ENCODE measurements at regions not wholly inside any gene's neighbourhood (a gene's known extent, or its start where the extent isn't known, plus 50 kb on each side); places are given as distances from the start of the nearest gene placed in this dataset.

DNA sequence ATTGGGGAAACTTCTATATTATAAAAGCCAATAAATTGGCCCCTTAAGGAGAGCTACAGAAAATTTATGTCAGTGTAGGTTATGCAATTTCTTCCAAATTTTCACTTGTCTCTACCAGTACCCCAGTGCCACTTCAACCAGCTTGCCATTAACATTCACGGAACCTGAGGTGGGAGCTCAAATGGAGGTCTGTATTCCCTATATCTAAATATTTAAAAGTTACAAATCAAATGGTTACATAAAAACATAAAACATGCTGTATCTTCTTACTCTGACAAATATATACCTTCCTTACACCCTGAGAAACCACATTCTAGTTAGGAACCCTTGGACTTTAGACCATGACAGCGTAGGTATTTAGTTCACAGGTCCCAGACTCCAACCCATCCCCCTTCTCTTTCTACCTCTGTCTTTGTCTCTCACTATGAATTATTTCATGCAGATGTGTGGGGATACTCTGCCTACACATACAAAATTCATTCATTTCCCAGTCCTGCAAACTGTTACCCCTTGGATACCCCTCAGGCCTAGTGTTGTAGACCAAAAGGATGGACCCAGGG is 127.8 kb upstream of the PMFBP1 start:
- Histone ChIP-seq H3K4me3 (no peak overlapping the region), H3K36me3 (no peaks in the 10 kb centered on the region), H3K4me1 (no peaks in the 10 kb centered on the region), H3K9me3 (no peaks in the 10 kb centered on the region), H3K27me3 (no peaks in the 10 kb centered on the region), H3K27ac (no peak overlapping the region)
- ATAC-seq (no peak), DNase-seq (no peak)
- in situ Hi-C loops (cut with MboI; ENCODE audit: low sequenced_read_pairs in 4 of 4) (no loop called here), intact Hi-C loops (cut with DNase I; ENCODE audit: low total_unique reads) (no loop called here)
- TF ChIP-seq, protein P1, sequence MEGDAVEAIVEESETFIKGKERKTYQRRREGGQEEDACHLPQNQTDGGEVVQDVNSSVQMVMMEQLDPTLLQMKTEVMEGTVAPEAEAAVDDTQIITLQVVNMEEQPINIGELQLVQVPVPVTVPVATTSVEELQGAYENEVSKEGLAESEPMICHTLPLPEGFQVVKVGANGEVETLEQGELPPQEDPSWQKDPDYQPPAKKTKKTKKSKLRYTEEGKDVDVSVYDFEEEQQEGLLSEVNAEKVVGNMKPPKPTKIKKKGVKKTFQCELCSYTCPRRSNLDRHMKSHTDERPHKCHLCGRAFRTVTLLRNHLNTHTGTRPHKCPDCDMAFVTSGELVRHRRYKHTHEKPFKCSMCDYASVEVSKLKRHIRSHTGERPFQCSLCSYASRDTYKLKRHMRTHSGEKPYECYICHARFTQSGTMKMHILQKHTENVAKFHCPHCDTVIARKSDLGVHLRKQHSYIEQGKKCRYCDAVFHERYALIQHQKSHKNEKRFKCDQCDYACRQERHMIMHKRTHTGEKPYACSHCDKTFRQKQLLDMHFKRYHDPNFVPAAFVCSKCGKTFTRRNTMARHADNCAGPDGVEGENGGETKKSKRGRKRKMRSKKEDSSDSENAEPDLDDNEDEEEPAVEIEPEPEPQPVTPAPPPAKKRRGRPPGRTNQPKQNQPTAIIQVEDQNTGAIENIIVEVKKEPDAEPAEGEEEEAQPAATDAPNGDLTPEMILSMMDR (IDR thresholded peaks at IDR 0.05 in 4 of 5, conservative IDR thresholded peaks at IDR 0.05 in 1 of 5), result no peak
- no peak for TF ChIP-seq POLR2A (IDR thresholded peaks at IDR 0.05)

DNA sequence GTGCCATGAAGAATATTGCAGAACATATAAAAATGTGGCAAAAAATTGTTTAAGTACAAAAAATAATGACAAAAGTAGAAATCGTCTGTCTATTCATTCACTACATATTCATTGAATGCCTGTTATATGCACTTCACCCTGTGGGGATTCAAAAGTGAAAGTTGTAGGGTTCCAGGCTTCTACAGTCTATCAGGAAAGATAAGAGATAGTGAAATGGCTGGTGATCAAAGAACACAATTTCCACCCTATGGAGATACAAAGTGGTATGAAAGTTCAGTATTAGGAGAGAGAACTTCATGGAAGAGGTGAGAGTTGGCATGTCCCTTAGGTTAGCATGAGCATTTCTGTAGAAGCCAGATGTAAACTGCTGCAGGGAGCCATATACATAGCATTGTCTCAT is 127.0 kb upstream of the PMFBP1 start:
- Histone ChIP-seq H3K27me3 (no peaks in the 10 kb centered on the region), H3K36me3 (no peaks in the 10 kb centered on the region), H3K4me1 (no peaks in the 10 kb centered on the region), H3K27ac (no peak overlapping the region), H3K9me3 (no peaks in the 10 kb centered on the region), H3K4me3 (no peak overlapping the region)
- no peak for TF ChIP-seq POLR2A (IDR thresholded peaks at IDR 0.05)
- TF ChIP-seq, protein P1 (IDR thresholded peaks at IDR 0.05 in 4 of 5, conservative IDR thresholded peaks at IDR 0.05 in 1 of 5), result no peak
- intact Hi-C loops (cut with DNase I; ENCODE audit: low total_unique reads) (no loop called here), in situ Hi-C loops (cut with MboI; ENCODE audit: low sequenced_read_pairs in 4 of 4) (no loop called here)
- DNase-seq (no peak), ATAC-seq (no peak)

DNA sequence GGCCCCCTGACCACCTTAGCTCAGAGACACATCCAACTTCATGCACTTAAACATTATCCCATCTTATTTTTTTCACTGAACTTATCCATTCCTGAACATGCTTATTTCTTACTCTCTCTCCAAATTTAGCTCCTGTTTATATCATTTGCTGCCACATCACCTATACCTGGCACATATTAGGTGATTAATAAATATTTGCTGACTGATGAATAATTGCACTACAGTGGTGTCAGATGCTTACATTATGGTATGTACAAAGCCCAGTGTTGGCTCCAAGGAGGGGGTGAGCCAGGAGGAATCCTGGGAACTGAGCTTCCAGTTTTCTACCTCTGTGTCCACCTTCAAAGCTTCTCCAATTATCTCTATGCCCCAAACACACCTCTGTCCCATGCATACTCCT is 124.0 kb upstream of the PMFBP1 start:
- intact Hi-C loops (cut with DNase I; ENCODE audit: low total_unique reads), result no loop called here
- Histone ChIP-seq H3K27me3 (no peaks in the 10 kb centered on the region), H3K4me1 (no peaks in the 10 kb centered on the region), H3K36me3 (no peaks in the 10 kb centered on the region), H3K4me3 (no peak overlapping the region), H3K9me3 (no peaks in the 10 kb centered on the region), H3K27ac (no peak overlapping the region)
- ATAC-seq (no peak), DNase-seq (no peak)
- no peak for TF ChIP-seq POLR2A (IDR thresholded peaks at IDR 0.05)
- TF ChIP-seq, protein P1 (IDR thresholded peaks at IDR 0.05 in 4 of 5, conservative IDR thresholded peaks at IDR 0.05 in 1 of 5), result no peak
- in situ Hi-C loops (cut with MboI; ENCODE audit: low sequenced_read_pairs in 4 of 4), result no loop called here

DNA sequence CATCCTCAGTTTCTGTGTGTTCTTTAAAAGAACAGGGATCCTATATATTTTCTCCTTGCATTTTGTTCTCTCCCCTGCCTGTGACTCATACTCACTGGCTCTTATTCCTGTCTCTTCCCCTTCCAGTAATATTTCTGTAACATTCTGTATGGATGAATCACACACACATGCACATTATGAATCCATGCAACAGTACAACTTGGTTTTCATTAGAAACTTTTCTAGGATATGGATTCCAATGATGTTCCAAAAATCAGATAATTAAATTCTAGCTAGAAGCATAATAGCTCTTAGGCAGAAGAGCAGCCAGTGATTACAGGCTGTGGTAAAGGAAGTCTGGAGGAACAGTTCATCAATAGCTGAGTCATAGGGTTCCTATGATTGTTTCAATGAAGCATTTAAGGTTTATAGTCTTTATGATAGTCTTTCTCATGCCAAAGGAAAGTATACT is 119.6 kb upstream of the PMFBP1 start:
- DNase-seq (no peak), ATAC-seq (peak in 1 of 2 donors; percentile 73)
- no peaks in the 10 kb centered on the region for H3K9me3 ChIP-seq
- H3K36me3 ChIP-seq, result no peaks in the 10 kb centered on the region
- TF ChIP-seq, protein P1 (IDR thresholded peaks at IDR 0.05 in 4 of 5, conservative IDR thresholded peaks at IDR 0.05 in 1 of 5), result no peak
- TF ChIP-seq POLR2A (IDR thresholded peaks at IDR 0.05), result no peak
- H3K27ac ChIP-seq, result peak overlapping the region in 1 of 4 donors; percentile 10
- no peaks in the 10 kb centered on the region for H3K27me3 ChIP-seq
- in situ Hi-C loops (cut with MboI; ENCODE audit: low sequenced_read_pairs in 4 of 4) (no loop called here), intact Hi-C loops (cut with DNase I; ENCODE audit: low total_unique reads) (no loop called here)
- H3K4me1 ChIP-seq, result no peaks in the 10 kb centered on the region
- H3K4me3 ChIP-seq, result no peak overlapping the region

DNA sequence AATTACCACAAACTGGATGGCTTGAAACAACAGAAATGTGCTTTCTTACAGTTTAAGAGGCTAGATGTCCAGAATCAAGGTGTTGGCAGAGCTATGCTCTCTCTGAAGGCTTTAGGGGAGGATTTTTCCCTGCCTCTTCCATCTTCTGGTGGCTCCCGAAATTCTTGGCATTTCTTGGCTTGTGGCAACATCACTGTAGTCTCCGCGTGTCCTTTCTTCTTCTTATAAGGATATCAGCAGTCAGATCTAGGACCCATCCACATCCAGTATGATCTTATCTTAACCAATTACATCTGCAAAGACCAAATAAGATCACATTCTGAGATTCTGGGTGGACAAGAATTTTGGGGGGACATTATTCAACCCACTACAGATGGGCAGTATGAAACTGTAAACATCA is 119.2 kb upstream of the PMFBP1 start:
- Histone ChIP-seq H3K9me3 (no peaks in the 10 kb centered on the region), H3K4me3 (no peak overlapping the region), H3K36me3 (no peaks in the 10 kb centered on the region), H3K4me1 (no peaks in the 10 kb centered on the region), H3K27ac (peak overlapping the region in 1 of 4 donors; percentile 8), H3K27me3 (no peaks in the 10 kb centered on the region)
- DNase-seq (no peak), ATAC-seq (no peak)
- intact Hi-C loops (cut with DNase I; ENCODE audit: low total_unique reads), result no loop called here
- no peak for TF ChIP-seq POLR2A (IDR thresholded peaks at IDR 0.05)
- TF ChIP-seq, protein P1 (IDR thresholded peaks at IDR 0.05 in 4 of 5, conservative IDR thresholded peaks at IDR 0.05 in 1 of 5), result no peak
- in situ Hi-C loops (cut with MboI; ENCODE audit: low sequenced_read_pairs in 4 of 4), result no loop called here
